ENCODE measurements at regions not wholly inside any gene's neighbourhood (a gene's known extent, or its start where the extent isn't known, plus 50 kb on each side); places are given as distances from the start of the nearest gene placed in this dataset.
"Not testable (repeated sequence)": the region's sequence is repeated elsewhere in the genome, so short reads cannot be mapped to it uniquely, and the experiment has no call there.

DNA sequence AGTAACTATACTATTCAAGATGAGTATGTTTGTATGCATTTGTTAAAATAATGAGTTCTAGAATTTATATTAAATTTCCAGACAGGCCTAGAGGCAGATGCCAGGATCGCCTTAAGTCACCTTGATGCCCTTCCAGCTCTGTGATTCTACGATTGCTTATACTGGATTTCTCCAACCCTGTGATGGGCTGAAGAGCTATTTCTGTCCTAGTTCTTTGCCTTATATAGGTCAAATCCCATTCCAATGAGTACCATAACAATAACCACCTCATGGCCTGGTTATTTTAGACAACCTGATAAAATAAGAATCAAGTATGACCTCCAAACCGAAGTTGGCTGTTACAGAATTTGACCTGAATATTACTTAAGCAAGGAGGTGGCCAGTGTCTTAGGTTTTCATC is 79.8 kb upstream of the BLID start:
- DNase-seq = no peak

GRCh38 chr11:122193881-122194480 is 78.0 kb upstream of the BLID start:
- DNase-seq = not testable (repeated sequence)

DNA sequence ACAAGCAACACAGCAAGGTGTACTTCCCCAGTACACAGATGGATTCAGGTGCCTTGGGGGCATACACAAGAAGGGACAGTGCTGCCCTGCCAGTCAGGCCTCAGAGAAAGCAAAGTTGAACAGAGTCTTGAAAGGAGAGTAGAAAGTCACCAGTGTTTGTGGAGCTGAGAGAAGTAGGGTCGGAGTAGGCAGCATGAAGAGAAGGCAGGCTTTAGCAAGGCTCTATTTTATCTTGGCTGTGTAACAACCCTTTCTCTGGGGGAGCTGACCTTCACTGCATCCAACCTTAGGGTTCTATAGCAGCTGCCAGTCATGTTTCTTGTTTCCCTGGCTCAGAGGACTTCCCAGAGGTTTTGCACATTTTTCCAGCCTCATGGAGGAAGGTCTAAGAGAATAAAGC is 77.4 kb upstream of the BLID start:
- DNase-seq = no peak

GRCh38 chr11:122192634-122193255 is 76.7 kb upstream of the BLID start:
- no peak for DNase-seq

GRCh38 chr11:122190768-122191167 is 74.8 kb upstream of the BLID start:
- DNase-seq = no peak

DNA sequence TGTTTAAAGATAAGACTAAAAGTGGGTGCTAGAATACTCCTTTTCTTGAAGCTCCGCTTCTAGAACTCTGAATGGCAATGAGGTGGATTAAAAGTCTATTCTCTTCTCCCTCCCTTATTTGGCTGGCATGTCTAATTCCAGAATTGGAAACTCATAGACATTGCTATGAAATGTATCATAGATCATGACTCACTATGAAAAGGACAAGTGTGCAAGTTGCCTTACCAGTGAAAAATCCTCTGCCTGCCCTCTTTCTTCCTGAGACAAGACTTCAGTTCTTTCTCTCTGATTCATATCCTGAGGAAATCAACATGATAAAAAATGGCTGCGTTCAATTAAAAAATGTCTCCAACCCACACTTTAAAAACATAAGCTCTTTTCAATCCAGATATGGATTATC is 73.2 kb upstream of the BLID start:
- no peak for DNase-seq

- no peak for DNase-seq
Measured at GRCh38 chr11:122187373-122188165, 71.6 kb upstream of the BLID start.

GRCh38 chr11:122186439-122187080 is 70.5 kb upstream of the BLID start:
- DNase-seq = no peak

DNA sequence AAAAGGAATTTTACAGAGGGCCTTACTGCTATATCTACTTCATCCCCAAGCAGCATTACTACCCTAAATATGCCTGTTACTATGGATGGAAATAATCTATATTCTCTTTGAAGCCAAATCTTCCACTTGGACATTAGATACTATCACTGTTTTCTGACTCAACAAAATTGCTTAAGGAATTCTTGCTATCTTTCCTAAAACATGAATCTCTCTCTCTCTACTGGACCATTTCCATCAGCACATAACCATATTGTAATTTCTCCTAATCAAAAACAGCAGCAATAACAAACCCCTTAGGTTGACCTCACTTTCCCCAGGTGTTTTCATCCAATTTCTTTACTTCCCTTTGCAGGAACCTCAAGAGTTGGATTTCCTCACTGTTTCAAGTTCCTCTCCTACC is 67.9 kb upstream of the BLID start:
- DNase-seq = no peak

DNA sequence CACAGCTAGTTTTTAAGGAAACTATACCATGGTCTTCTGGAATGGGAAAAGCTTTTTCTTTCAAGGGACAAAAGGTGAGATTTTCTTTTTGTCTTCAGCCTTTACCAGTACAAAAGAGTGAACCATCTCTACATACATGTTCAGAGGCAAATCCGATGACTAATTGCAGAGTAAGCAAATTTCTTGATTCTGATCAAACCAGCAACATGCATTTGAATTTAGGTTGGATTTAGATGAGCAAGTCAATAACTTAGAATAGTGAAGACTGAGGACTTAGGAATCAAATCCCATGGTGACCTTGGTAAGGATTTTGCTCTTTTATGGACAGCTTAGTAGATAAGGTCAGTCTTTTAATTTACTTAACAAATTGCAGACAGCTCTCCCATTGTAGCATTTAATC is 65.9 kb upstream of the BLID start:
- DNase-seq = no peak

- DNase-seq = no peak
Measured at GRCh38 chr11:122181372-122181771, 65.4 kb upstream of the BLID start.

- no peak for DNase-seq
Measured at GRCh38 chr11:122179961-122180834, 64.2 kb upstream of the BLID start.

- no peak for DNase-seq
Measured at GRCh38 chr11:122178795-122179194, 62.8 kb upstream of the BLID start.

DNA sequence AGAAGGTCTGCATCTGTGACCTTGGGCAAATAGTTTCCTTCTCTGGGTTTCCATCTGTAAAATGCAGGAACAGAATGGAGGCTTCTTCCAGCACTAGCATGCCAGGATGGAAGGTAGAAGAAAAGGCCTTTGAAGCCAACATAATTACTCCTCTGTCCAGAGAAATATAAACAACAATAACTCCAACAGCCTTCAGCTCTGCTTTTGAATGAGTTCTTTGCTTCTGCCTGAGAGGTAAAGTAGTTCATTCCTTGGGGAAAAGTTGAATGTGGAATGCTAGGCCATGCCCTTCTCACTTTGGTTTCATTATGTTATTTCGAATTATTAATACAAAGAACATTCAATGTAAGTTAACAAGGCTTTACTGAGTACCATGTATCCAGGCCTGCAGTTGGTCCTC is 61.2 kb upstream of the BLID start:
- no peak for DNase-seq

- no peak for DNase-seq
Measured at GRCh38 chr11:122176651-122177050, 60.6 kb upstream of the BLID start.

DNA sequence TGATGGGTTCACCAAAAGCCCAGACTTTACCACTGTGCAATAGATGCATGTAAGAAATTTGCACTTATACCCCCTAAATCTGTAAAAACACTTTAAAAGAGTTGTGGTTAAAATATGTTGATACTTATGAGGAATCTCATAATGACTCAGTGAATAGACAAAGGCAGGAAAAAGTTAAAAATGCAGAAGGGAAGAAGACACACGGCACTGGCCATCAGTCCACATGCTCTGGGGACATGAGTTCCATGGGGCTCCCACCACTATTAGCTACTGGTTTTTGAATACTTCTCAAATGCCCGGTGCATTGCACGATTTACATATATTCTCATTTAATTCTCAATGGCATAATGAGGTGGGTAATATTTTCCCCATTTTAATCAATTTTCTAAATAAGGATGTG is 59.3 kb upstream of the BLID start:
- no peak for DNase-seq

GRCh38 chr11:122173587-122173986 is 57.6 kb upstream of the BLID start:
- no peak for DNase-seq

GRCh38 chr11:122173074-122173450 is 57.0 kb upstream of the BLID start:
- no peak for DNase-seq

- DNase-seq = no peak
Measured at GRCh38 chr11:122172352-122173073, 56.5 kb upstream of the BLID start.

GRCh38 chr11:122170815-122171475 is 54.9 kb upstream of the BLID start:
- no peak for DNase-seq

DNA sequence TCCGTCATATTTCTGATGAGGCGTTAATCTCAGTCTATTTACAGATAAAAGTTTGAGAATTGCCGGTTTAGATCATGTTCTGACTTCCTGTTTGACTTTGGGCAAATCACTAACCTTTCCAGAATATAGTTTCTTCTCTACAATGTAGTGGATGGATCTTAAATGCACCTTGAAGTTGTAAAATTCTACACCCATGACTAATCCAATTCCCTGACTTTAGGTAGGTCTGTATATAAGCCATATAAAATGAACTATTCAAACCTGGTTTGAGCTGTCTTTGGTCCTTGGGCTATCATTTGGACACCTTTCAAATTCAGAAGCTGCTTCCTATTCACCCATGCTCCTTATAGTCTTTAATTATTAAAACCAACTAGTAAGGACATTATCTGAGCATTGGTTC is 52.2 kb upstream of the BLID start:
- no peak for DNase-seq

DNA sequence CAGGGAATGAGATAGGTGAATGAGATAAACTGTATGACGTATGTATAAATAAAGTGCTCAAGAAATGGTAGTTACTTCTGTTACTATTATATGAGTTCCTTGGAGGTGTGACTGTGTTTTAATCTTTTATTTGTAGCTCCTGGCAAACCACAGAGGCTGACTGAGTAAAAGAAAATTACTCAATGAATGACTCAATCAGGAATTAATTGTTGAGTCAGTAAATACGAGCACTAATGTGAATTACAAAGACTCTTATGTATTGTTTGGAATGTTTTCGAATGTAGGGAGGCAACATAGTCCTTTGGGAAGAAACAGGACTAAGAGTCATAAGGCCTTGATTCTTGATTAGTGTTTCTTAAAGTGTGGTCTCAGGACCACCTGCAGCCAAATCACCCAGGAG is 51.1 kb upstream of the BLID start:
- DNase-seq = no peak

Data from stimulated activated CD4-positive, alpha-beta T cell treated with anti-CD3 and anti-CD28 coated beads, Interleukin-2, amount 100 ng/mL, for 24 hours (primary cell).